Keratinocyte (primary cell): ENCODE measurements at regions not wholly inside any gene's neighbourhood (a gene's known extent, or its start where the extent isn't known, plus 50 kb on each side); places are given as distances from the start of the nearest gene placed in this dataset.

ENCODE experiments used
- DNase-seq: peaks from one replicate; pipeline ENCODE4 v3.0.0-alpha.2; 2011; ENCODE audit warnings: low read depth, missing footprints, low spot score
- FAIRE-seq: peaks from 2 replicates; lab custom pipeline; 2011; peaks lifted over from hg19 to GRCh38; lab: Jason Lieb, UNC
- H2AFZ ChIP-seq: 2 replicates; pipeline ENCODE4 v1.6.0; 2012; ENCODE audit warnings: low read length, control low read depth, inconsistent platforms; ENCODE audit not compliant: control insufficient read depth
- H3K27ac ChIP-seq: 2 replicates; pipeline ENCODE4 v1.5.1; 2011; ENCODE audit warnings: low read length; ENCODE audit not compliant: control insufficient read depth, insufficient read depth
- H3K27me3 ChIP-seq: 3 replicates; pipeline ENCODE4 v1.6.0; 2011; ENCODE audit warnings: low read length; ENCODE audit not compliant: control insufficient read depth, insufficient read depth; ENCODE audit errors: extremely low read depth
- H3K36me3 ChIP-seq, 2 experiments: 2 replicates in 1 of 2; 3 replicates in 1 of 2; pipeline ENCODE4 v1.5.1; 2011; ENCODE audit warnings: low read length in 2 of 2, mild to moderate bottlenecking in 1 of 2; ENCODE audit not compliant: control insufficient read depth in 2 of 2, insufficient read depth in 2 of 2; ENCODE audit errors: extremely low read depth in 1 of 2
- H3K4me1 ChIP-seq: 3 replicates; pipeline ENCODE4 v1.5.1; 2011; ENCODE audit warnings: low read length; ENCODE audit not compliant: control insufficient read depth, insufficient read depth; ENCODE audit errors: extremely low read depth
- H3K4me2 ChIP-seq: 3 replicates; pipeline ENCODE4 v1.6.0; 2011; ENCODE audit warnings: low read depth, low read length; ENCODE audit not compliant: control insufficient read depth, insufficient read depth; ENCODE audit errors: extremely low read depth
- H3K4me3 ChIP-seq, 3 experiments: fragments of 200-600 bp in 1 of 3; sonication (generic) in 1 of 3; 2 replicates in 2 of 3; 3 replicates in 1 of 3; pipeline ENCODE4 v1.5.1; 2011 to 2016; ENCODE audit warnings: low read length in 3 of 3, mild to moderate bottlenecking in 3 of 3, control low read depth in 2 of 3, inconsistent platforms in 1 of 3, low read depth in 1 of 3, mixed read lengths in 1 of 3, mixed run types in 1 of 3, moderate library complexity in 1 of 3; ENCODE audit not compliant: control insufficient read depth in 2 of 3, insufficient read depth in 2 of 3; ENCODE audit errors: extremely low read depth in 1 of 3
- H3K79me2 ChIP-seq: 2 replicates; pipeline ENCODE4 v1.6.0; 2012; ENCODE audit warnings: low read length; ENCODE audit not compliant: control insufficient read depth, insufficient read depth
- H3K9ac ChIP-seq: 3 replicates; pipeline ENCODE4 v1.6.0; 2011; ENCODE audit warnings: low read length; ENCODE audit not compliant: control insufficient read depth, insufficient read depth; ENCODE audit errors: extremely low read depth
- H3K9me1 ChIP-seq: 3 replicates; pipeline ENCODE4 v1.6.0; 2011; ENCODE audit warnings: low read length; ENCODE audit not compliant: control insufficient read depth, insufficient read depth; ENCODE audit errors: extremely low read depth
- H3K9me3 ChIP-seq: 2 replicates; pipeline ENCODE4 v1.5.1; 2012; ENCODE audit warnings: low read depth, low read length; ENCODE audit not compliant: control insufficient read depth
- H4K20me1 ChIP-seq: 3 replicates; pipeline ENCODE4 v1.6.0; 2011; ENCODE audit warnings: low read length; ENCODE audit not compliant: control insufficient read depth, insufficient read depth; ENCODE audit errors: extremely low read depth
- CTCF ChIP-seq, 3 experiments: IDR thresholded peaks in 1 of 3; conservative IDR thresholded peaks in 1 of 3; optimal IDR thresholded peaks in 1 of 3; 2 replicates in 2 of 3; 3 replicates in 1 of 3; pipeline versions ENCODE3 to v1.5.1; 2011; ENCODE audit warnings: low read length in 3 of 3, mild to moderate bottlenecking in 3 of 3, moderate library complexity in 2 of 3, control low read depth in 1 of 3, inconsistent platforms in 1 of 3; ENCODE audit not compliant: insufficient read depth in 2 of 3; ENCODE audit errors: extremely low read depth in 1 of 3
- EZH2 ChIP-seq: IDR thresholded peaks from one replicate; pipeline ENCODE4 v1.6.1; 2012; ENCODE audit warnings: inconsistent platforms, mild to moderate bottlenecking, low read length, moderate library complexity
- dilution Hi-C: fragments of 300-500 bp; cut with MboI; formaldehyde crosslinking; loops from one replicate; pipeline ENCODE4 v1.7.0; 2020; ENCODE audit warnings: low sequenced_read_pairs; ENCODE audit not compliant: extremely low pct_ligation_motif_present

GRCh38 chr14:83972631-83973030, 1557.3 kb upstream of the FLRT2 start:
- dilution Hi-C loops = no loop called here

GRCh38 chr14:83974647-83975163, 1555.2 kb upstream of the FLRT2 start:
- Histone ChIP-seq H3K4me2 (no peak overlapping the region), H3K4me1 (no peaks in the 10 kb centered on the region), H3K9me3 (no peaks in the 10 kb centered on the region), H3K9ac (no peak overlapping the region), H4K20me1 (no peaks in the 10 kb centered on the region), H3K36me3 (no peaks in the 10 kb centered on the region), H3K79me2 (no peaks in the 10 kb centered on the region), H3K9me1 (no peaks in the 10 kb centered on the region), H3K4me3 (no peak overlapping the region), H3K27ac (no peak overlapping the region), H3K27me3 (no peaks in the 10 kb centered on the region), H2AFZ (no peak overlapping the region)
- dilution Hi-C loops = no loop called here
- DNase-seq = no peak
- FAIRE-seq = no peak
- TF ChIP-seq EZH2 = no peak
- no peak for TF ChIP-seq CTCF (optimal IDR thresholded peaks at IDR 0.05 in 1 of 3, IDR thresholded peaks at IDR 0.05 in 1 of 3, conservative IDR thresholded peaks at IDR 0.05 in 1 of 3; ENCODE audit: extremely low read depth in 1 of 3, insufficient read depth in 2 of 3, low read length in 3 of 3)

More at GRCh38 chr14:83972631-83973030, 1557.3 kb upstream of the FLRT2 start:
- Histone ChIP-seq H3K4me2 (no peak overlapping the region), H3K9ac (no peak overlapping the region), H3K9me3 (no peaks in the 10 kb centered on the region), H3K79me2 (no peaks in the 10 kb centered on the region), H2AFZ (no peak overlapping the region), H3K27me3 (no peaks in the 10 kb centered on the region), H3K4me3 (no peak overlapping the region), H3K4me1 (no peaks in the 10 kb centered on the region), H3K9me1 (no peaks in the 10 kb centered on the region), H3K36me3 (no peaks in the 10 kb centered on the region), H4K20me1 (no peaks in the 10 kb centered on the region), H3K27ac (no peak overlapping the region)
- no peak for TF ChIP-seq CTCF (optimal IDR thresholded peaks at IDR 0.05 in 1 of 3, IDR thresholded peaks at IDR 0.05 in 1 of 3, conservative IDR thresholded peaks at IDR 0.05 in 1 of 3; ENCODE audit: extremely low read depth in 1 of 3, insufficient read depth in 2 of 3, low read length in 3 of 3)
- no peak for TF ChIP-seq EZH2
- DNase-seq (no peak), FAIRE-seq (no peak)
